SH-SY5Y (cell line): ENCODE measurements at regions not wholly inside any gene's neighbourhood (a gene's known extent, or its start where the extent isn't known, plus 50 kb on each side); places are given as distances from the start of the nearest gene placed in this dataset.

ENCODE experiments used
- GATA2 ChIP-seq: IDR thresholded peaks from 2 replicates; pipeline ENCODE4 v1.6.1; 2011; ENCODE audit warnings: mild to moderate bottlenecking, low read depth, low read length
- GATA3 ChIP-seq: IDR thresholded peaks from 2 replicates; pipeline ENCODE4 v1.6.1; 2011; ENCODE audit warnings: low read depth, mild to moderate bottlenecking, low read length, moderate library complexity

DNA sequence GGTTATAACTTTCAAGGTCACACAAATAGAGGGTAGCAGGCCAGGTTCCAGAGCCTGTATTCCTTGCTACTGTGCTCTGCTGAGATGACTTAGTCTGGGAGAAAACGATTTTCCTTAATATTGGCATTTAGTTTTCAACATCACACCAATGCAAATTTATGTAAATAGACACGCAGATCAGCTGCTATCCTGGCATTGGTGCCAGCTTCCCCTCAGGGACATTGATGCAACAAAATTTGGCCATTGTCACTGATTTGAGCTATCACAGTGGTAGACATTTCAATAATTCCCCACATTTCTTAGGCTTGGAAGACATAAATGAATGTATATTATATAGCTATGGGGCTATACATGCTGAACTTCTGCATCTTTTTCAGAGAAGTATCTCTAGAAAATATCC is 71.6 kb upstream of the ASTN2 start:
- TF ChIP-seq GATA2, result no peak
- TF ChIP-seq GATA3, result no peak
